IPS-18a (cell line): ENCODE measurements at regions not wholly inside any gene's neighbourhood (a gene's known extent, or its start where the extent isn't known, plus 50 kb on each side); places are given as distances from the start of the nearest gene placed in this dataset.
A peak's percentile ranks its signal among the peaks of the same experiment; 100 is the strongest.

ENCODE experiments used
- H3K27ac ChIP-seq: one replicate; pipeline ENCODE4 v1.5.1; 2013; ENCODE audit warnings: low read length
- H3K27me3 ChIP-seq: one replicate; pipeline ENCODE4 v1.6.1; 2013; ENCODE audit warnings: mild to moderate bottlenecking, low read length; ENCODE audit not compliant: control insufficient read depth, insufficient read depth
- H3K36me3 ChIP-seq: one replicate; pipeline ENCODE4 v1.6.1; 2013; ENCODE audit warnings: low read depth, low read length; ENCODE audit not compliant: control insufficient read depth
- H3K4me1 ChIP-seq: one replicate; pipeline ENCODE4 v1.6.1; 2013; ENCODE audit warnings: low read depth, low read length; ENCODE audit not compliant: control insufficient read depth
- H3K4me3 ChIP-seq: one replicate; pipeline ENCODE4 v1.5.1; 2013; ENCODE audit warnings: low read length
- H3K9ac ChIP-seq: one replicate; pipeline ENCODE4 v1.6.1; 2013; ENCODE audit warnings: mild to moderate bottlenecking, low read length, moderate library complexity
- H3K9me3 ChIP-seq: one replicate; pipeline ENCODE4 v1.6.1; 2013; ENCODE audit warnings: low read depth, low read length; ENCODE audit not compliant: control insufficient read depth

DNA sequence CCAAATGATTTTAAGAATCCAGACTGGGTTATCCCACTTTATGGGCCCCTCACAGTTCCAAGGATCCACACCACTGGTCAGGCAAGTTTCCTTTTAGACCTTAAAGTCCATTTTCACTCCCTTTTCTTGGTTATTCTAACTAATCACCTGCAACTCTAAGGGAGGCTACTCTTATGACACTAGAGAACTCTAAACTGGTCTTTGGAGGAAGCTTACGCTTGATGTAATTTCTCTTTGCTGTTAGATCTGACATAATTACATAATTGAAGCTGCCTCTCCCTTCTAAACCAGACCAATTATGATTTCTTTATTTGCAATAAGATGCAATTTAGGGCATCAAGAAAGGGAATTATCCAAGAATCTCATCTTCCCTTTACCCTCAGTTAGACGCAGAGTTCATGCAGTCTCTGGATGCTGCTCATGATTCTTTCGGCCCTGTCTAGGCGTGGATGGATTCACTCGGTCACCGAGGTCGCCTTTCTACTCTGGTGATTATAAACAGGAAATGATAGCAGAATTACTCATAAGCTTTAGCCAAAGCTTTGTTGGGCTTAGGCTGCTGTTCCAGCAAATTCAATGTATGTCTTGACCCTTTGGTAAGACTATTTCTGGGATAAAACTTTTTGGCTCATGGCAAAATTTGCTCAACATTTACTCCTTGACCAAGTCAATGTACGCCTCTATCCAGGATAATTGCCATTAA, 130.9 kb upstream of the PRNP start:
- no peak overlapping the region for H3K27ac ChIP-seq
- H3K27me3 ChIP-seq, result no peaks in the 10 kb centered on the region
- H3K9ac ChIP-seq, result no peak overlapping the region
- no peaks in the 10 kb centered on the region for H3K36me3 ChIP-seq
- H3K4me1 ChIP-seq, result no peaks in the 10 kb centered on the region
- H3K9me3 ChIP-seq, result no peaks in the 10 kb centered on the region
- no peak overlapping the region for H3K4me3 ChIP-seq

DNA sequence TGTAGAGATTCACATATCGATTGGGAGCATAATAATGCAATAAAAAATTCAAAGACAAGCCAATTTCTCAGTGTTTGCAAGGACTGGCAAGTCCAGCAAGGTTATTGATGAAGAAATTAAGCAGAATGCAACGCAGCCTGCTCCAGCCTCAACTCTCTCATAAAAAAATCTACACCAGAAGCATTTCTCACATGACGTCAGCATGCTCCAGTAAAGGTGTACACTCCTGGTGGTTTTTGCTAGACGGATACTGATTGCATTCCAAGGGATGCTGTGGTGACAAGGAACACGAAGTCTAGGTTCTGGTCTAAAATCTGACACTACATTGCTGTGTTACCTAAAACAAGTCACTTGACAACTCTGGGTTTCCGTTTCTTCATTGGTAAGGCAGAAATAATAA, 131.9 kb upstream of the PRNP start:
- H3K27me3 ChIP-seq, result no peaks in the 10 kb centered on the region
- H3K4me1 ChIP-seq, result no peaks in the 10 kb centered on the region
- H3K9ac ChIP-seq, result no peak overlapping the region
- H3K36me3 ChIP-seq, result no peaks in the 10 kb centered on the region
- H3K9me3 ChIP-seq, result no peaks in the 10 kb centered on the region
- no peak overlapping the region for H3K4me3 ChIP-seq
- no peak overlapping the region for H3K27ac ChIP-seq

DNA sequence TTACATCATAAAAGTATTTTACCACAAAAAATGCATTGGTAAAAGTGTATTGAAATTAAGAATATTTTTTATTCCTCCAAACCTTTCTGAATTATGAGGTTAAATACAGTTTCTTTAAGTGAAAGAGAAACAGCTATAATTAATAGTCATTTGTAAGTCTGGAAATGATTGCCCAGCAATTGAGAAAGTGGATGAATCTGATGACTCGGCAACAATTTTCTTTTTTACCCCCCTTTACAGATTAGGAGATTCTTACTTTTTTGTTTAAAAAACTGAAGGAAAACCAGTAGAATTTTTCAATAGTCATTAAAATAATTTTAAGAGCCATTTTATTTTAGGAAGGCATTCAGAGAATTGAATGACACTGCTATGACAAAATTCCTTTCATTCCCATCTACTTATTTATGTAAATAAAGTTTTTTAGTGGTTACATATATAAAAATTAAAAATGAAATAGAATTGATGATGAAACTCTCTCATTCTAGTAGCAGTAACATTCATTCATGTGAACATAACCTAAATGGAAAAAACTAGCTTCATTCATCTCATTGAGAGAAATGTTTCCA, 134.1 kb upstream of the PRNP start:
- no peaks in the 10 kb centered on the region for H3K27me3 ChIP-seq
- H3K27ac ChIP-seq, result no peak overlapping the region
- H3K9ac ChIP-seq, result no peak overlapping the region
- peaks cover 2% of the 10 kb centered on the region for H3K4me1 ChIP-seq
- H3K36me3 ChIP-seq, result no peaks in the 10 kb centered on the region
- no peak overlapping the region for H3K4me3 ChIP-seq
- no peaks in the 10 kb centered on the region for H3K9me3 ChIP-seq

DNA sequence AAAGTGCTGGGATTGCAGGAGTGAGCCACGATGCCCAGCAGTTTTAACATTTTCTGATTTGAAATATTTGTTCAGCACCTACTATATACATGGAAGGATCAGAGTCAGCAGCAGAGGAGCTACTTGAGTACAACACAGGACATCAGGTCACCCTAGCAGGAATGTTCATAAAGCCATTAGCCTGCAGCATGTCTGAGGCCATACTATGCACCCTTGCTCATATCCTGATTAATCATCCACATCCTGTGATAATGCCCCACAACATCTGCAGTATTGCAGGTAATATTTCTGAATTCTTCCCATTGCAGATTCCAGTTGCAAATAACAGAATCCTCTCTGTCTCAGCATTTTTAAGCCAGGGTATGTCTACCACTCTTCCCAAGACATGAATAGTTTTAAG, 135.5 kb upstream of the PRNP start:
- peaks cover 15% of the 10 kb centered on the region for H3K4me1 ChIP-seq

DNA sequence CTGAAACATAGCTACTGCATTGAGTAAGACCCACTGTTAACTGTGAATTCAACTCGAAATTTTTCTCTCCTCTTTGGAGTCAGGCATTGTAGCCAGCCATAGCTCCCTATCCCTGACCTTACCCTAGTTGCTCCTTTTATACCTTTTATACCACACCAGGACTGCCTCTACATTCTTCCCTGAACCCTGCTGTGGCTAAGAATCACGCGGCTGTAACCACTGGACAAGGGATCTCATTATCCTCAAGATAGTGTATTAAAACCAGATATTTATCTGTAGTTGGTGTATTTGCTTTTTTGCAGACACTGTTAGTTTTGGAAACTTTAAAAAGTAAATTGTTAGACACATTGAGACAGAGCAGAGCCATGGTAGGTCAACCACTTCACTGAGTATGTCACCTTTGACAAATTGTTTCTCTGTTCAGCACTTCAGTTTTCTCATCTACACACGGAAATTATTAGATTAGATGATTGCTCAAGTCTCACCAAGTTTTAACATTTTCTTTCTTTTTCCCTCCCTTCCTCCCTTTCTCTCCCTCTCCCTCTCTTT, 136.5 kb upstream of the PRNP start:
- Histone ChIP-seq H3K4me1 (peaks cover 19% of the 10 kb centered on the region), H3K36me3 (no peaks in the 10 kb centered on the region), H3K4me3 (no peak overlapping the region), H3K27ac (no peak overlapping the region), H3K9me3 (no peaks in the 10 kb centered on the region), H3K9ac (no peak overlapping the region), H3K27me3 (no peaks in the 10 kb centered on the region)

More for the DNA sequence above, 135.5 kb upstream of the PRNP start:
- H3K36me3 ChIP-seq, result no peaks in the 10 kb centered on the region
- H3K27ac ChIP-seq, result no peak overlapping the region
- no peaks in the 10 kb centered on the region for H3K27me3 ChIP-seq
- H3K9me3 ChIP-seq, result no peaks in the 10 kb centered on the region
- no peak overlapping the region for H3K9ac ChIP-seq
- no peak overlapping the region for H3K4me3 ChIP-seq

GRCh38 chr20:4548552-4548951, 137.7 kb upstream of the PRNP start:
- no peaks in the 10 kb centered on the region for H3K36me3 ChIP-seq
- no peak overlapping the region for H3K9ac ChIP-seq
- no peak overlapping the region for H3K4me3 ChIP-seq
- no peak overlapping the region for H3K27ac ChIP-seq
- H3K9me3 ChIP-seq, result no peaks in the 10 kb centered on the region
- peaks cover 19% of the 10 kb centered on the region for H3K4me1 ChIP-seq
- no peaks in the 10 kb centered on the region for H3K27me3 ChIP-seq

DNA sequence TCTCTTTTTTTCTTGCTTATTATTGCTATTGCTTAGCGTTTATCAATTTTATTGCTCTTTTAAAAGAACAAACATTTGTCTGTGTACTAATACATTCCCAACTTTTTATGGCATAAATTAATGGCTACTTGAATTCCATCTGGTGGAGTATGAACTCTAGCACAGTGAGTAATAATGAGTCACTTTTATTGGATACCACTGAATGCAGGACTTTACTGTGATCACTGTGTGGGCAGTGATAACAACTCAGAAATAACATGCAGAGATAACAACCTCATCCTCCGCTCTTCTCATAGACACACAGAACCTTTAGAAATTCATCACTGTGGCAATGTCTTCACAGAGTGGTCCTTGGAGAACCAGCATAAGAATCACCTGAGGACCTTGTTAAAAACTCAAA, 139.5 kb upstream of the PRNP start:
- Histone ChIP-seq H3K4me1 (peaks cover 19% of the 10 kb centered on the region), H3K27ac (no peak overlapping the region), H3K4me3 (peak overlapping the region; percentile 27), H3K36me3 (no peaks in the 10 kb centered on the region), H3K27me3 (no peaks in the 10 kb centered on the region), H3K9me3 (no peaks in the 10 kb centered on the region), H3K9ac (no peak overlapping the region)

DNA sequence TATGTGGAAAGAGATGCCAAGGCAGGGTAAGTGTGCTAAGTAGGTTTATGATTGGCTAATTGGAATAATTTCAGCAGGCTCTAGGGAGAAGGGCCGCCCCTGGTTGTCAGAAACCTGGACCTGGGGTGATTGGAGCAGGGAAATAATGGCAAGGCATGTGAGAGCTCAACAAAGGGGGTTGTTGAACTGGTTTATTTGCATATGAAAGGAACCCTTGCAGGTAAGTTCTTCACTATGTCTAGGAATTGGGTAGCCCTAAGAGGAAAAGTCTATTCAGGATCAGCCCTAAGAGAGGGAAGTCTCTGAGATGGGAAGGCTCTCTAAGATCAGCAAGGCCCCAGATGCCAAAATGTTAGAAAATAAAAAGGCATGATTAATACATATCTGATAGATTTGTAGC, 139.9 kb upstream of the PRNP start:
- H3K36me3 ChIP-seq, result no peaks in the 10 kb centered on the region
- H3K9ac ChIP-seq, result no peak overlapping the region
- peak overlapping the region; percentile 27 for H3K4me3 ChIP-seq
- H3K9me3 ChIP-seq, result no peaks in the 10 kb centered on the region
- peaks cover 19% of the 10 kb centered on the region for H3K4me1 ChIP-seq
- no peak overlapping the region for H3K27ac ChIP-seq
- no peaks in the 10 kb centered on the region for H3K27me3 ChIP-seq

DNA sequence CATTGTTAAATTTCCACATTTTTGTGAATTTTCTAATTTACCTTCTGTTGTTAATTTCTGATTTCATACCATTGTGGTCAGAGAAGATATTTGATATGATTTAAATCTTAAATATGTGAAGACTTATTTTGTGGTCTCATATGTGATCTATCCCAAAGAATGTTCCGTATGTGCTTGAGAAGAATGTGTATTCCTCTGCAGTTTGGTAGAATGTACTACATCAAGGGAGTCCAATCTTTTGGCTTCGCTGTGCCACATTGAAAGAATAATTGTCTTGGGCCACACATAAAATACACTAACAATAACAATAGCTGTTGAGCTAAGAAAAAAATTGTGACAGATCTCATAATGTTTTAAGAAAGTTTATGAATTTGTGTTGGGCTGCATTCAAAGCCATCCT, 140.7 kb upstream of the PRNP start:
- Histone ChIP-seq H3K27me3 (no peaks in the 10 kb centered on the region), H3K4me3 (no peak overlapping the region), H3K36me3 (no peaks in the 10 kb centered on the region), H3K9ac (no peak overlapping the region), H3K9me3 (no peaks in the 10 kb centered on the region), H3K4me1 (peaks cover 19% of the 10 kb centered on the region), H3K27ac (no peak overlapping the region)

DNA sequence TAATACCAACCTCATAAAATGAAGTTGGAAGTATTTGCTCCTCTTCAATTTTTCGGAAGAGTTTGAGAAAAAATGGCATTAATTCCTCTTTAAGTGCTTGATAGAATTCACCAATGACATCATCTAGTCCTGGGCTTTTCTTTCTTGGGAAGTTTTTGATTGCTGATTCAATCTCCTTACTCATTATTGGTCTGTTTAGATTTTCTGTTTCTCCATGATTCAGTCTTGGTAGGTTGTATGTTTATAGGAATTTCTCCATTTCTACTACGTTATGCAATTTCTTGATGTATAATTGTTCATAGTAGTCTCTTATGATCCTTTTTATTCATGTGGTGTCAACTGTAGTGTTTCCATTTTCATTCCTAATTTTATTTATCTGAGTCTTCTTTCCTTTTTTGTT, 141.5 kb upstream of the PRNP start:
- Histone ChIP-seq H3K4me3 (no peak overlapping the region), H3K36me3 (no peaks in the 10 kb centered on the region), H3K9me3 (no peaks in the 10 kb centered on the region), H3K4me1 (peaks cover 19% of the 10 kb centered on the region), H3K9ac (no peak overlapping the region), H3K27me3 (no peaks in the 10 kb centered on the region), H3K27ac (no peak overlapping the region)

- no peak overlapping the region for H3K27ac ChIP-seq
These were observed 144.0 kb upstream of the PRNP start for GRCh38 chr20:4542270-4542669.

GRCh38 chr20:4534315-4534714, 151.9 kb upstream of the PRNP start:
- no peaks in the 10 kb centered on the region for H3K36me3 ChIP-seq
- H3K4me1 ChIP-seq, result no peaks in the 10 kb centered on the region
- H3K4me3 ChIP-seq, result no peak overlapping the region
- H3K27me3 ChIP-seq, result no peaks in the 10 kb centered on the region
- H3K9me3 ChIP-seq, result no peaks in the 10 kb centered on the region
- no peak overlapping the region for H3K9ac ChIP-seq
- no peak overlapping the region for H3K27ac ChIP-seq

More at GRCh38 chr20:4542270-4542669, 144.0 kb upstream of the PRNP start:
- Histone ChIP-seq H3K4me3 (no peak overlapping the region), H3K9ac (no peak overlapping the region), H3K9me3 (no peaks in the 10 kb centered on the region), H3K4me1 (peaks cover 18% of the 10 kb centered on the region), H3K36me3 (no peaks in the 10 kb centered on the region), H3K27me3 (no peaks in the 10 kb centered on the region)
